ENCODE measurements at regions not wholly inside any gene's neighbourhood (a gene's known extent, or its start where the extent isn't known, plus 50 kb on each side); places are given as distances from the start of the nearest gene placed in this dataset.

- no peaks in the 10 kb centered on the region for H3K27me3 ChIP-seq (ENCODE audit: control insufficient read depth, insufficient read depth)
- DNase-seq (no peak), ATAC-seq (no peak)
- H3K4me1 ChIP-seq (ENCODE audit: control insufficient read depth, insufficient read depth, low read length): no peaks in the 10 kb centered on the region
- 70% methylated on average over 4 of the region's 4 CpGs for WGBS
- no peaks in the 10 kb centered on the region for H3K9me3 ChIP-seq (ENCODE audit: control insufficient read depth, low read length)
- H3K27ac ChIP-seq (ENCODE audit: low read length): no peak overlapping the region
- intact Hi-C loops (cut with DNase I): no loop called here
- H3K4me3 ChIP-seq (ENCODE audit: low read length): no peak overlapping the region
Observed at GRCh38 chr2:156697906-156698305, 261.7 kb downstream of the GPD2 start.

- H3K4me1 ChIP-seq (ENCODE audit: control insufficient read depth, insufficient read depth, low read length): peaks cover 2% of the 10 kb centered on the region
- intact Hi-C loops (cut with DNase I): no loop called here
- no peak overlapping the region for H3K27ac ChIP-seq (ENCODE audit: low read length)
- ATAC-seq (no peak), DNase-seq (no peak)
- no peaks in the 10 kb centered on the region for H3K27me3 ChIP-seq (ENCODE audit: control insufficient read depth, insufficient read depth)
- no peaks in the 10 kb centered on the region for H3K9me3 ChIP-seq (ENCODE audit: control insufficient read depth, low read length)
- H3K4me3 ChIP-seq (ENCODE audit: low read length): no peak overlapping the region
- 81% methylated on average over 8 of the region's 8 CpGs for WGBS
Observed at GRCh38 chr2:156700681-156701080, 264.5 kb downstream of the GPD2 start.

GRCh38 chr2:156702541-156702940 lies 266.4 kb downstream of the GPD2 start:
- Histone ChIP-seq H3K27ac (ENCODE audit: low read length) (no peak overlapping the region), H3K27me3 (ENCODE audit: control insufficient read depth, insufficient read depth) (no peaks in the 10 kb centered on the region), H3K4me1 (ENCODE audit: control insufficient read depth, insufficient read depth, low read length) (peaks cover 2% of the 10 kb centered on the region), H3K4me3 (ENCODE audit: low read length) (no peak overlapping the region), H3K9me3 (ENCODE audit: control insufficient read depth, low read length) (no peaks in the 10 kb centered on the region)
- 38% methylated on average over 3 of the region's 3 CpGs for WGBS
- intact Hi-C loops (cut with DNase I): no loop called here
- DNase-seq (no peak), ATAC-seq (no peak)

- 61% methylated on average over 6 of the region's 6 CpGs for whole genome bisulfite sequencing
- Histone ChIP-seq H3K27me3 (ENCODE audit: control insufficient read depth, insufficient read depth) (no peaks in the 10 kb centered on the region), H3K27ac (ENCODE audit: low read length) (no peak overlapping the region), H3K9me3 (ENCODE audit: control insufficient read depth, low read length) (no peaks in the 10 kb centered on the region), H3K4me1 (ENCODE audit: control insufficient read depth, insufficient read depth, low read length) (peaks cover 2% of the 10 kb centered on the region), H3K4me3 (ENCODE audit: low read length) (no peak overlapping the region)
- ATAC-seq (peak; percentile 26 to 82), DNase-seq (no peak)
- intact Hi-C loops (cut with DNase I): no loop called here
Observed at GRCh38 chr2:156703642-156704041, 267.5 kb downstream of the GPD2 start.

- ATAC-seq: peak; percentile 66 to 94
- no peak overlapping the region for H3K27ac ChIP-seq (ENCODE audit: low read length)
- 26% methylated on average over 3 of the region's 3 CpGs for WGBS
Observed at GRCh38 chr2:156704132-156704531, 268.0 kb downstream of the GPD2 start.

GRCh38 chr2:156704617-156705016 lies 268.4 kb downstream of the GPD2 start:
- no peaks in the 10 kb centered on the region for H3K9me3 ChIP-seq (ENCODE audit: control insufficient read depth, low read length)
- WGBS: 41% methylated on average over 3 of the region's 3 CpGs
- H3K27ac ChIP-seq (ENCODE audit: low read length): peak overlapping the region; percentile 48
- no peak overlapping the region for H3K4me3 ChIP-seq (ENCODE audit: low read length)
- H3K4me1 ChIP-seq (ENCODE audit: control insufficient read depth, insufficient read depth, low read length): peaks cover 2% of the 10 kb centered on the region
- DNase-seq (peak; percentile 47 to 84 (median 47)), ATAC-seq (peak; percentile 44 to 61)
- H3K27me3 ChIP-seq (ENCODE audit: control insufficient read depth, insufficient read depth): no peaks in the 10 kb centered on the region
- intact Hi-C loops (cut with DNase I): no loop called here

More at GRCh38 chr2:156704132-156704531, 268.0 kb downstream of the GPD2 start:
- no peaks in the 10 kb centered on the region for H3K9me3 ChIP-seq (ENCODE audit: control insufficient read depth, low read length)
- H3K27me3 ChIP-seq (ENCODE audit: control insufficient read depth, insufficient read depth): no peaks in the 10 kb centered on the region
- H3K4me1 ChIP-seq (ENCODE audit: control insufficient read depth, insufficient read depth, low read length): peaks cover 2% of the 10 kb centered on the region
- DNase-seq: no peak
- H3K4me3 ChIP-seq (ENCODE audit: low read length): no peak overlapping the region
- intact Hi-C loops (cut with DNase I): no loop called here

GRCh38 chr2:156706576-156706975 lies 270.4 kb downstream of the GPD2 start:
- Histone ChIP-seq H3K27me3 (ENCODE audit: control insufficient read depth, insufficient read depth) (no peaks in the 10 kb centered on the region), H3K9me3 (ENCODE audit: control insufficient read depth, low read length) (no peaks in the 10 kb centered on the region), H3K4me1 (ENCODE audit: control insufficient read depth, insufficient read depth, low read length) (peaks cover 2% of the 10 kb centered on the region), H3K4me3 (ENCODE audit: low read length) (no peak overlapping the region), H3K27ac (ENCODE audit: low read length) (no peak overlapping the region)
- no peak for DNase-seq
- 78% methylated on average over 2 of the region's 2 CpGs for WGBS
- intact Hi-C loops (cut with DNase I): no loop called here
- ATAC-seq: no peak

GRCh38 chr2:156708051-156708450 lies 271.9 kb downstream of the GPD2 start:
- peaks cover 2% of the 10 kb centered on the region for H3K4me1 ChIP-seq (ENCODE audit: control insufficient read depth, insufficient read depth, low read length)
- intact Hi-C loops (cut with DNase I): no loop called here
- no peak for ATAC-seq
- no peak for DNase-seq
- H3K9me3 ChIP-seq (ENCODE audit: control insufficient read depth, low read length): no peaks in the 10 kb centered on the region
- WGBS: 91% methylated on average over 2 of the region's 2 CpGs
- no peaks in the 10 kb centered on the region for H3K27me3 ChIP-seq (ENCODE audit: control insufficient read depth, insufficient read depth)
- H3K27ac ChIP-seq (ENCODE audit: low read length): no peak overlapping the region
- H3K4me3 ChIP-seq (ENCODE audit: low read length): no peak overlapping the region

- Histone ChIP-seq H3K27ac (ENCODE audit: low read length) (no peak overlapping the region), H3K4me3 (ENCODE audit: low read length) (no peak overlapping the region), H3K27me3 (ENCODE audit: control insufficient read depth, insufficient read depth) (no peaks in the 10 kb centered on the region), H3K9me3 (ENCODE audit: control insufficient read depth, low read length) (no peaks in the 10 kb centered on the region), H3K4me1 (ENCODE audit: control insufficient read depth, insufficient read depth, low read length) (no peaks in the 10 kb centered on the region)
- DNase-seq: no peak
- no peak for ATAC-seq
- 81% methylated on average over 4 of the region's 4 CpGs for WGBS
- intact Hi-C loops (cut with DNase I): no loop called here
Observed at GRCh38 chr2:156709091-156709490, 272.9 kb downstream of the GPD2 start.

- ATAC-seq: no peak
- Histone ChIP-seq H3K4me1 (ENCODE audit: control insufficient read depth, insufficient read depth, low read length) (no peaks in the 10 kb centered on the region), H3K9me3 (ENCODE audit: control insufficient read depth, low read length) (no peaks in the 10 kb centered on the region), H3K4me3 (ENCODE audit: low read length) (no peak overlapping the region), H3K27me3 (ENCODE audit: control insufficient read depth, insufficient read depth) (no peaks in the 10 kb centered on the region), H3K27ac (ENCODE audit: low read length) (no peak overlapping the region)
- intact Hi-C loops (cut with DNase I): no loop called here
- no peak for DNase-seq
- 44% methylated on average over 3 of the region's 3 CpGs for WGBS
Observed at GRCh38 chr2:156719036-156719435, 282.9 kb downstream of the GPD2 start.

GRCh38 chr2:156727867-156728266 lies 291.7 kb downstream of the GPD2 start:
- intact Hi-C loops (cut with DNase I): no loop called here
- no peaks in the 10 kb centered on the region for H3K9me3 ChIP-seq (ENCODE audit: control insufficient read depth, low read length)
- ATAC-seq (no peak), DNase-seq (no peak)
- no peaks in the 10 kb centered on the region for H3K27me3 ChIP-seq (ENCODE audit: control insufficient read depth, insufficient read depth)
- H3K27ac ChIP-seq (ENCODE audit: low read length): no peak overlapping the region
- H3K4me3 ChIP-seq (ENCODE audit: low read length): no peak overlapping the region
- no peaks in the 10 kb centered on the region for H3K4me1 ChIP-seq (ENCODE audit: control insufficient read depth, insufficient read depth, low read length)

- H3K27ac ChIP-seq (ENCODE audit: low read length): no peak overlapping the region
- no peaks in the 10 kb centered on the region for H3K9me3 ChIP-seq (ENCODE audit: control insufficient read depth, low read length)
- DNase-seq (no peak), ATAC-seq (no peak)
- H3K27me3 ChIP-seq (ENCODE audit: control insufficient read depth, insufficient read depth): no peaks in the 10 kb centered on the region
- intact Hi-C loops (cut with DNase I): no loop called here
- WGBS: 87% methylated on average over 2 of the region's 2 CpGs
- no peak overlapping the region for H3K4me3 ChIP-seq (ENCODE audit: low read length)
- no peaks in the 10 kb centered on the region for H3K4me1 ChIP-seq (ENCODE audit: control insufficient read depth, insufficient read depth, low read length)
Observed at GRCh38 chr2:156728328-156728727, 292.1 kb downstream of the GPD2 start.

Data from right cardiac atrium (tissue), 5 donors.